CD4-positive, alpha-beta T cell treated with Interleukin-4 for 4 hours (primary cell): ENCODE measurements at regions not wholly inside any gene's neighbourhood (a gene's known extent, or its start where the extent isn't known, plus 50 kb on each side); places are given as distances from the start of the nearest gene placed in this dataset.

Experiments used
- DNase-seq: peaks from one replicate; pipeline ENCODE4 v3.0.0-alpha.2; 2020

DNA sequence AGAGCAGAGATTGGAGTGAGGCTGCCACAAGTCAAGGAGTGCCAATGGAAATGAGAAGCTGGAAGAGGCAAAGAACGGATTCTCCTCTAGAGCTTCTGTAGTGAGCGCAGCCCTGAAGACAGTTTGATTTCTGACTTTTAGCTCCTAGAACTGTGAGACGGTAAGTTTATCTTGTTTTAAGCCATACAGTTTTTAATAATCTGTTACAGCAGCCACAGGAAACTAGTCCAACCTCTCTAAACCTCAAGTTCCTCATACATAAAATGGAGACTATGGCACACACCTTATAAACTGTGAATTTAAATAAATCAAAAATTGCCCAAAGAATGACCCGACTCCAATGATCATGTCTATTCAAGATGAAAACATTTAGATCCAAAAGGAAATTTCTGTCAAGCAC lies 596.5 kb downstream of the BCL11A start:
- DNase-seq = no peak

DNA sequence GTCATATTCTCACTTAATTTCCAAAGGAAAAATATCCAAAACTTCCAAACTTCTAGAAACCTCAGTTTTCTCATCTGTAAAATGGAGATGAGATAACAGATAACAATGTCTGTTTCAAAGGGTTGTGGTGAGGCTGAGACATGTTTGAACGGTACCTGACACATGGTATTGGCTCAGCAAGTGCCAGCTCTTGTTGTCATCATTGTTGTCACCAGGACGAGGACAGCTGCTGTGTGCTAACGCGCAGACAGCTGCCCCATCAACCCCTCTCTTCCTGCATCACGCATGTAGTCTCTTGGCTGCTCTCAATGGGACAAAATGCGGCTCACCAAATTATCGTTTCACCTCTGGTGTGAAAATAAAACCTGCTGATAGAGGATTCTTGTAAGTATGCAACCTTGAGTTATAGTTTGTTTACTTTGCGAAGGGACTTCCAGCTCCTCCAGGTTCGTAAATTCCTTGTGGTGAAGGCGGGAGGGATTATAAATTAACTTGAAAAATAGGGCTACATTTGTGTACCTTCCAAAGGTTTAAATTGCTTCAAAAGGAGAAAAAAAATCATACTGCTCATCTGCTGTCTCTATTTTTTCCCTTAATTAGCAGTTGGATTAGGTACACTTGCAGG lies 605.4 kb downstream of the BCL11A start:
- DNase-seq = no peak

DNA sequence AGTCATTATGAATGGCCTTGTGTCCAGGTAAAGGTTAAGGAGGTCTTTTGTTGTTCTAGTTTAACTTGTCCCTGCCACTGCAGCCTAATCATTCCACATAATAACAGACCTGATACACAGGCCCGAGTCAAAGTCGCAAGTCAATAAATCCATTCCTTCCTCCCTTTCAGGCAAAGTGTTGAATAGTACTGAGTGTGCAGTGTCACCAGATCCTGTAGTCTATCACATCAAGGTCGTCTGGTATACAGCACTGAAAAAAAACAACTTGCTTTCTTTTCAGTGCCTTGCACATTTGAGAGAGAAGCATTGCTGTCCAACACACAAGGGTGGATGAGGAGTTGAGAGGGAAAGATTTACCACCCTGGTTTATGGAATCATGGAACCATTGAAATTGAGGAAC lies 606.2 kb downstream of the BCL11A start:
- DNase-seq = no peak

DNA sequence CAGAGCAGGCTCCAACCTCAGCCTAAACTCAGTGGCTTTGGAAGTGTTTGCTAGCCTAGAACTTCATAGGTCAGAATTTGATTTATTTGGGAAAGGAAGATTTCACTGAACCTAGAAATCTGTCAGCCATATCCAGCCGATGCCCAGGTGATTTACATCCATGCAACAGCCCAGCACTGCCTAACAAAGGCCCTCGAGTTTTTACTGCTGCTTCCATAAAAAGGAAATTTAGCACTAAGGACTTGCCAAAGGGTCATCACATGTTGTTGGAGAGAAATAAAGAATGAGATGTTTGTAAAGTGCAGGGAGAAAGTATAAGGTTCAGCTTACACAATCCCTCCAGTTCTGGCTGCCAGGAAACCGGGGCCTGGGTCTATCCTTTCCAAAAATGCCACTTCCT lies 614.2 kb downstream of the BCL11A start:
- DNase-seq = no peak

DNA sequence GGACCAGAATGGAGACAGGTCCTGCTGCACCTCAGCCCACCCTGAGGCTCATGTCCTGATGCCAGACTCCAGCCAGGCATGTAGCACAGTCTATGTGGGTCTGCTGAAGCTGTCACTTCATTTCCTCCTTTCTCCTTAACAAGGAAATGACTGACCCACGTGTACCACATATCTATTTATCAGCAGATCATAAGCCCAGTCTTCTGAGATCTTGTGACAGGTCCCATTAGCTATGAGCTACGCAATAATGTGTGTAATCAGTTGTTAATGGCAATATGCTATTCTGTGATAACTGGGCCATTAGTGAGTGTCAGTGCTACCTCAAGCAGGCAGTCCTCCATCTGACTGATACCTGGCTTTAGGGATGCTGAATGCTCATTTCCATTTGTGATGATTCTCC lies 615.3 kb downstream of the BCL11A start:
- no peak for DNase-seq

DNA sequence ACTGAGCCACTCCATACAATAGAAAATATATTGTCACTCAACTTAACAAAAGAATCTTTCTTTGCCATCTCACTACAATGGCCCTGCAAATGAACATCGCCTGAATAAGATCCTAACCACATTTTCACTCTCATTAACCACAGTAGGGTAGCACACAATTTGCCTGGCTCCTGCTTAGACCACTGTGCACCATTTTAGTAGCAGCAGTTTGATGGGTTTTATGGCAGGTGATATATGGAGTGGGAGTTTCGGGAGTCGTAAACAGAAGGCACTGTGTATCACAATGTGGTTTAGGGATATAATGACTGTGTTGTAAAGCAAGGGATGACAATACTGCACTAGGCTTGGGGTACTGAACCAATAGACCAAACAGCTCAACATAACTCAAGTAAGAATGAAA lies 617.4 kb downstream of the BCL11A start:
- DNase-seq = no peak

DNA sequence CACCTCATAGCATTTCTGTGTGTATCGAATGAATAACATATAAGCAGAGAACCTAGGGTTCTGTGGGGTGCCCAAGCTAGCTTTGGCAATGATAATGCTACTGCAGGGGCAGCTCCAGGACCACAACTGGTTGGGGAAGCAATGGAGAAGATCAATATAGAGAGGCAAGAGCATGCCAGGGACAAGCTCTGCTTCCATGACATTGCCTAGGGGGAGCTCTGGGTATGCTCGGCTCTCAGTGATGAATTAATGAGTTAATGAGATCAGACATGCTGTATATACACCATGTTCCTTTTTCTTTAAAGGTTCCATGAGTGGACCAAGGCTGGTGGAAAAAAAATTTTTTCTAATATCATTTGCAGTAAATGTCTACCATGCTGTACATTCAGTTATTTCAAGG lies 618.4 kb downstream of the BCL11A start:
- DNase-seq = no peak

DNA sequence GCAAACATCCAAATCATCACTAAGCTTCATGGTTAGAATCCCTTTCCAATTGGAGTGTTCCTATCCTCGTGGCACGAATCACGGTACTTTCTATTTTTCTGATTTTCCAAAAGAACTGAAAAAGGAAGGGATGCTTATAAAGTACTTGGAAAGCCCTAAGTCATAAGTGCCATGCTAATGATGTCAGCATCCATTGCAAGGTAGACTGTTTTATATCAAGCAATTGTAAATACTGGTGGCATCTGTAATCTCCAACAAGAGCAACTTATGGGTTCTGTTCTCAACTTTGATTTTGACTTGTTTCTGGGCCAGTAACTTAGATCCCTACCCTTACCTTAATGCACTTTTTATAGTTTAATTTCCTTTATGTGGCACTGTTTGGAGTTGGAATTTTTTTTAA lies 619.5 kb downstream of the BCL11A start:
- DNase-seq = no peak

DNA sequence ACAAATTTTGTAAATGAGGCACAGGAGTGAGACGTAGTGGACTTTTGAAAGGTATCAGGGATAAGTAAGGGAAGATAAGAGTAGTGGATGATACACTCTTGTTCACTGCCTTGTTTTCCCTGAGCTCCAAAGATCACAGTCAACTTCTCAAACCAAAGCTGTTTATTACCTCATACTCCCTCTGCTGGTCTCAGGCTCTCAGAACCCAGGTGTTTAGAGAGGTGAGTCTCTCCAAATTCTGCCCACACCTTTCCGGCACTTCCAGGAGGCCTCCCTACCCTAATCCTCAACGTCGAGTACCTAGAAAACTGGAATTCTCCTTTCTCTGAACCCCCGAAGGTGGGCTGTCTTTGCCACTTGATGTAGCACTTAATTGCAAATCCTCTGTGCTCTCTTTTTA lies 621.1 kb downstream of the BCL11A start:
- DNase-seq = no peak

DNA sequence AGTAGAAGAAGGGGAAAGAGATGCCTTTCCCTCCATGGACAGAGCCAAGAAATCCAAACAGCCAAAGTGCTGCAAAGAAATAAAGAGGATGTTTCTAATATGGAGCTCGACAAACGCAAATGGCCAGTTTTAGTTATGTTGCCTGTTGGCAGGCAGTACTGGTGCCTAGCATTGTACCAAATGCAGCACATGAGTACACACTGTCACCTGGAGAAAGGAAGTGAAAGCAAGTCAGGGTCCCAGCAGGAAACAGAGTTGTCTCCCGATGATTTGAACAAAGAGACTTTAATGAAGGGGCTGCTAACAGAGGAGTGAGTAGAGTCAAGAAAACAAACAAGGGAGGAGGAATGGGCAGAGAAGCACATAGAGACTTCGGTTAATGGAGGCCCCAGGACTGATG lies 623.0 kb downstream of the BCL11A start:
- no peak for DNase-seq

DNA sequence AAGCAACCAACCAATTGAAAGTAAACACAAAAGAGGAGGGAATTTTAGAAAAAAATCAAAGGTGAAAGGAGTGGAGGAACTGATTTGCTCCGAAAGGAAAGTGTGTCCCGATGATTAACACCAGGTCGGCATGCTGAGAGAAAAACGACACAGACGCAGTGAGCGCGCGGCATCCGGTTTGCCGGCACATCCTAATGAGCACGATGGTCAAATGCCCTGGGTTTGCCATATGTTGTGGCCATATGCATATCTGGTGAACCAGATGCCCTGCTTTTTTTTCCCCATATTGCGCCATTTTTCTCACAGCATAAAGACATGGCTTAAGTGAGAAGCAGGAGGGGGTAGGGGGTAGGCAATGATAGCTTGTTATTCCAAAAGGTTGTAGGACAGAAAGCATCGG lies 626.7 kb downstream of the BCL11A start:
- no peak for DNase-seq

DNA sequence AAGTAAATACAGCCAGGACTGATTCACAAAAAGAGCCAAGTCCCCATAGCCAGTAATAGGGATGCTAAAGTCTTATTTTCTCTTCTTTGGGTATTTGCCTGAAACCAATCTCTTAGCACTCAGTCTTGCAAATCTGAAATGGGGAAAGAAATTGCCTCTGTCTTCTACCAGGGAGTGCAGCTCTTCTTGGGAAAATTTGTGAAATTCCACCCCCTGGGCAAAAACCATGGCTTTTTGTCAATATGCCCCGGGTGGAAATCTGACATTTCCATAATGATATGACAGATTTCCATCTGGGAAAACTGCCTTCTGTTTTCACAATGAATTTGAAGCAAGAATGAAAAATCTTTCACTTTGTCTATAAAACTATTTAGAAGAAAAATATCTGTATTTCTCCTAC lies 628.1 kb downstream of the BCL11A start:
- DNase-seq = no peak

DNA sequence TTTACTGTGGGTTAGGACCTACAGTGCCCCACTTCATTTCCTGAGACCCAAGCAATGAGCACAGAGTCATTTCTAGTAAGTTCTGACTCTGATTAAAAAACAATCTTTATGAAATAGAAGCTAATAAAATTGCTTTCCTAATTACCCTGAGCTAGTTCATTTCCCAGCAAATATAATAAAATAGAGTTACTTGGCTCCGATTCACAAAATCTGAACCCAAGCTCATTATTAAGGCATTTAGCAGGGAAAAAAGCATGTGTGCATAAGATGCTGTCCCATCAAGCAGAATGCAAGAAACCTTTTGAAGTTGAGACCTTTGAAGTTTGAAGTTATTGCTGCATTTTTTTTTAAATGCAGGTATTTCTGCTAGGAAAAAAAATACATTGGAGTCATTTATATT lies 629.1 kb downstream of the BCL11A start:
- no peak for DNase-seq

DNA sequence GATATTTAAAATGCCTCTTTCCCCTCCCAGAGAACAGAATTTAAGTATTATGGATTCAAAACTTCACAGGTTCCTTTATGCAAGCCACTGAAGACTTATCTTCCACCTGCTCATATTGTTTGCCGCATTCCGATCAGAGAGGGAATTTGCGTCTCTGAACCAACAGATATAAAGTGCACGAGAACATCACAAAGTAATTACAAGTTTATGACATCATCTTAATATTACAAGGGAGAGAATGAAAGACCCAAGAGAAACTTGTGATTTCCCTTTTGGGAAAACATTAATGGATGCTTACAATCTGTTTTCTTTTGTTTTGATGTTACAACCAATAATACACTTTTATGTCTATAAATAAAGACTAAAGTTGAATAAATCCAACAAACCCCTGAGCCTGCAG lies 631.0 kb downstream of the BCL11A start:
- DNase-seq = no peak

DNA sequence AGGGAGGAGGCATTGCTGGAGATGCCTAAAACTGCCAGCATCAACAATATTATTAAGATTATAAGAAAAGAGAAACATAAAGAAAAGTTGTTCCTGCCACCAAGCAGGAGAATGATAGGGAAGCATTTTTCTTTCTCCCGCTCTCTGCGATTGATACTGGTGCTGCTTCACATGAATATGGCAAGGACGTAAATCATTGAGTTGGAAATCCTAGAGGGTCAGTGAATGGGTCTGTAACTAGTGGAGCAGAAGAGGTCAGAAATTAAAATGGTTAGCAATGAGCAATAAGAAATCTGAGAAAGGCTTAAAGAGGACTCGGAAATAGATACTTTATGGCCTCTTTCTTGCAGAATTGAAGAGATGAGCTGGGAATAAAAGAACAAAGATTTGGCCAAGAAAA lies 631.7 kb downstream of the BCL11A start:
- DNase-seq = no peak

DNA sequence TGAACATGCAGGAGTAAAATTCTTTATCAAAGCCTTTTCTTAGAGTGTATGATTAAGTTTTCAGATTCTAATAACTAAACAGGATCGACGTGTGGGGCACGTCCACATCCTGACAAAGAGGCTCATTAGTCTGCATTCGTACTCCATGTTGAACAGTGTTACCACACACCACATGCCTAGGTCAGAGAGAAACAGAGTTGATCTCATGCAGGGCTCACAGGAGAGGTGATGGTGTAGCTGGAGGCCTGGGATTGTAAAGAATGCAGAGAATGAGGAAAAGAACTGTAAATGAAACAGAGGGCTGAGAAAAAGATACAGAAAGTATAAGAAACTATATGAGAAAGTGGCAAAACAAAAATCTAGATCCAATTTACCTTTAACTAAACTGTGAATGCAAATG lies 632.5 kb downstream of the BCL11A start:
- DNase-seq = no peak

DNA sequence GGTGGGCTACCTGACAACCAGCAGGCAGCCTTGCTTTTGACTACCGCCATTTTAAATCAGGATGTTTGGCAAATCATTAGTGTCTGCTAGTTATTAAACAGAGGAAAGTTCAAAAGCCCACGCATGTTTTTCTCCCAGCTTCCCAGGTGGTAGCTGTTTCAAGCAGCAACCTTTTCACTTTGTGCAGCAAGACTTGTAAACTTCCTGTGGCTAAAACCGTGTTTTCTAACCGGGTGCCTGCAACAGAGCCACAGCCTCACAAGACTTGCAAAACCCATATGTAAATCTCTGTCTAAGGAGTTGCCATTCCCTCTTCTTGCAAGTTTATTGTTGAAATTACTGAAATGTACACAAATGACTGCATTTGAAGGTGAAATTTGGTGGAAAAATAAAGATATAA lies 633.1 kb downstream of the BCL11A start:
- no peak for DNase-seq

DNA sequence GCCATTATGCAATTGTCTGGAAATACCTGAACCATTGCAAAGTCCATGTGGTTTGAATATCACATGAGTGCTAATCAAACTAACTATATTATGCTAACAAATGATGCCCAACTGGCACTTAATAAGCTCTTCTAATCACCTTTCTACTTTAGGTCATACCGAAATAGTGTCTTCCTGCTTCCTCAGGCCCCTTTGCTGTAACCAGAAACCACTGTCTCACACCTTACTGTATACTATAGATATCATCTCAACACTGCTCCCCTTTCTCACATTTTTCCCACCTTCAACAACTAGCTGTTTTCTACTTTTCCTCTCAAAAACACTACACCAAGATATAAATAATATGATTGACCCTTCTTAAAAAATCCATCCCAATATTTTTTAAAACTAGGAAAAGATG lies 633.9 kb downstream of the BCL11A start:
- no peak for DNase-seq

DNA sequence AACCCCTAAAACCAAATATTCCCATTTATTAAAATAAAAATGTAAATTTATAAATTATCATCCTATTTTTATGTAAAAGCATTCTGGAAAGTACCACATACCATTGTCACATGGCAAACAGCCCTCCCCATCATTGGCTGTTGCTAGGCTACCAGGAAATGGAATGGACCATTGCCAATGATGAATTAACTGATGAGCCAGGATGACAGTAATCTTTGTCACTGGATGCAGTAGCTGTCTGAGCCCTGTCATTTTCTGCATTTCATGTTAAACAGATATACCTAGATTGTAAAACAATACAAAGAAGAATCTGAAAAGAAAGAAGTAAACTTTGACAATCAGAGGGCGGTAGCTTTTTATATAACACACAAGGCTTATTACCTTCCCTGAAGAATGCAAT lies 641.4 kb downstream of the BCL11A start:
- DNase-seq = no peak

DNA sequence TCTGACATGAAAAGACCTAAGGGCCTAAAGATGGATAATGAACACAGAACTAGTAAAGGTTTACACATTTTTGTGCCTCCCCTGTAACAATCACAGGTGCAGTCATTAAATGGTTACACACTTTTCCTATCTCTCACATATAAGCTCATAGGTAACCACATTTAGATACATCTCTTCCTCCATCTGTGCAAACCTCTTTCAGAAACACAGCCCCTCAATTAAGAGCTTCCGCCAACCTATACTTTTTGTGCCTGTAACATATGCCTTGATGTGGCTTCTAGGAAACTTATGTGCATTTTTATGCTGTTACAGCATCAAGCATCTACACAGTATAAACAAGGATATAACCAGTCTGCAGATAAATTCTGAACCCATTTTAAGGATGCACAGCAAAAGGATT lies 643.3 kb downstream of the BCL11A start:
- no peak for DNase-seq

DNA sequence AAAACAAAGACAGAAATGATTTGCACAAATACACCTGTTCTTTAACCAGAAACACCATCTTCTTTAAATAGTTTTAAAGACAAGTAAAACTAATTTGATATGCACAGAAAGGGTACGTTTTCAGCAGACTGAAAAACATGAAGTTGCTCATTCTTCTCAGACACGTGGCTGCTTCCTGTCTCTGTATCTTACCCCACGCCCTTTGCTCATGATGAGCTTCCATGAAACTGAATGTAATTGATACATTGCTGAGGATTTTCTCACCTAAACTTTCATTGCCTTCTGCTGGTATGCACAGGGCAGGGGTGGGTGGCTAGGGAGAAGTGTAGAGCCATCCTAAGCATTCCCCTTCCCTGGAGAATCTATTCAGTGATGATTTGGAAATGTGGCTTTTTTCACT lies 644.3 kb downstream of the BCL11A start:
- no peak for DNase-seq

DNA sequence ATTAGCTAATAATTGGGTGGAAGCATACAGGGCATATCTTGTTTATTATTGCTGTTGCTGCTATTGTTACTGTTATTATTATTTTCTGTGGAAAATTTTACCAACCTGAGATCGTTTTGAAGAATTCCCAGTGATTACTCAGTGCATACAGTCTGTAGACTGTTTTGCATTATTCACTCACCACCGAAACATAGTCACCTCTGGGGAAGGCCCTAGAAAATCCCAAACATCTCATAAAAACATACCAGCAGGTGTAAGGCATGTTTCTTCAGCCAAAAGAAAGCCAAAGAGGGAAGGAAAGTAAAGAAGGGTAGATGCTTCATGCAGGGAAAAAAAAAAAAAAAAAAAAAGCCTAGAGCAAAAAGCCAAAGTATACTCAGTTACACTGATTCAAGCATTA lies 647.7 kb downstream of the BCL11A start:
- no peak for DNase-seq

DNA sequence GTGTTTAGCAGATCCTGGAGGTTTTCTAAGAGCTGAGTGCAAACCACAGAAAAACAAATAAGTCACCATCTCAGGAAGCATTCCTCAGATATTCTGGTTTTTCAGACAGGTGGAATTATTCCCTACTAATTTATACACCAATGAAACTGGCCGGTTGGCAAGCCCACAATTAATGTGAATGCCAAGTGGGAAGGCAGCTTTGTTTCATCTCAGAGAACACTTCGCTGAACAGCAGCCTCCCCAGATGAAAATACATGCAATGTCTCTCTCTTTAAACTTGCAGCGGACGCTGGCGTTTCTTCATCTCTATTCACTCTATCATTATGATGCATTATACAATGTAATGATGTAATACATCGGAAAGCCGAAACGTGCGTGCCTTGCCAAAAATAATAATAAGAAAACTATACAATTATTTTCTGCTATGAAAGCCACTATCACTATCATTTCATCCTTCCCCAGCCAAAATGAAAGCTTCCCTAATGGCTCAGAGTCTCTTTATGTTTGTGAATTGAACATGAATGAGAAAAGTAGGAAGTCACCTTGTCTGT lies 649.4 kb downstream of the BCL11A start:
- no peak for DNase-seq

DNA sequence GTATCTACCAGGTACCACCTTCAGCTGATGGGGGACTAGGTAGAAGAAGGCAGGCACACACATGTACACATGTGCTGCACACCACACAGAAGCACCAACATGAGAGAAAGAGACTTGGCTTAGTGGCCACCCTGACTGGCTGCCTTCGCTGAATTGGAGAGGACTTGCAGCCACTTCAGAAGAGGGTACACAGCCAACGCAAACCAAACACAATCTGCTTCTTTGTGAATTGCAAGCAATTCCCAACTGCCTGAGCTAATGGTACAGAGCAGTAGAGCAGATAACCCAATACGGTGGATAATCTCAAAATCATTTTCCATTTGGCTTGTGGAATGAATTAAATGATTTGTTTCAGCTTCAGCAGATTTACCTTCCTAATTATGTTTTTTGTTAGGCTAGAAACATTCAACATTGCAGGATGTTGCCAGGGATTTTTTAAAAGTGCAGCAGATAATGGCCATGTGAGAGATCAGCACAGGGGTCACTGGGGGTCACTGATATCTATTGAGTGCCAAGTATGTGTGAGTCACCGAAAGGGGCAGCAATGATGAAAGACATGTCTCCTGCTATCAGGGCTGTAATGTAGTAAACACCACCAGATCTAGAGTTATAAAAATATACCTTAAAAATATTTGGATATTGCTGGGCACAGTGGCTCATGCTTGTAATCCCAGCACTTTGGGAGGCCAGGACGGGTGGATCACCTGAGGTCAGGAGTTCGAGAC lies 652.6 kb downstream of the BCL11A start:
- DNase-seq = no peak

DNA sequence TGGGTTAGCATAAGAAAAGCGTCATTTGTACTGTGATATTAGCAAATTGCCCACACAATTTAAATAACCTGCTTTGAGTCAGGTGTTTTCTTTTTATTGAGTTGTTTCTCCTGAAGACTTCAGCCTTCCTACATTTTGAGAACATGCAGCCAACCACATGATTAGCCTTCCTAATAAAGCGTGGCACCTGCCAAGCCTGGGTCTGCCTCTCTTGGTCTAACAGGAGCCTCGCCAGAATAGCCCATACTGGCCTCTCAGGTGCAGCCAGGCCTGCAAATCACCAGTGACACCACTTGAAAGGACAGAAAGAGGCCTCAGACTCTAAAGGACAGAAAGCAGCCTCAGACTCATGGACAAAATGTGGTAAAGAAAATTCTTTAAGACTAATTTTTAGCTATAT lies 653.8 kb downstream of the BCL11A start:
- DNase-seq = no peak
